ENCODE measurements at regions not wholly inside any gene's neighbourhood (a gene's known extent, or its start where the extent isn't known, plus 50 kb on each side); places are given as distances from the start of the nearest gene placed in this dataset.

GRCh38 chr7:25664593-25664992 is 436.3 kb upstream of the NPVF start:
- FAIRE-seq = no peak
- intact Hi-C loops (cut with DNase I) = no loop called here

GRCh38 chr7:25665374-25665773 is 437.1 kb upstream of the NPVF start:
- ATAC-seq (no peak), FAIRE-seq (no peak), DNase-seq (no peak)
- intact Hi-C loops (cut with DNase I) = no loop called here
- no peaks in the 10 kb centered on the region for H3K36me3 ChIP-seq
- H3K9me3 ChIP-seq = no peaks in the 10 kb centered on the region
- H3K4me3 ChIP-seq = no peak overlapping the region
- H3K27ac ChIP-seq = no peak overlapping the region
- TF ChIP-seq CTCF (IDR thresholded peaks at IDR 0.05) = no peak
- no peaks in the 10 kb centered on the region for H3K27me3 ChIP-seq
- WGBS, 2 donors = 84 to 85% methylated on average over 4 of the region's 4 CpGs
- H3K4me1 ChIP-seq = peaks cover 0 to 7% (median 5%) of the 10 kb centered on the region in 3 donors

More at GRCh38 chr7:25664593-25664992, 436.3 kb upstream of the NPVF start:
- peaks cover 0 to 7% (median 5%) of the 10 kb centered on the region in 3 donors for H3K4me1 ChIP-seq
- H3K4me3 ChIP-seq = no peak overlapping the region
- TF ChIP-seq CTCF (IDR thresholded peaks at IDR 0.05) = no peak
- WGBS, 2 donors = 61 to 65% methylated on average over 2 of the region's 2 CpGs
- no peaks in the 10 kb centered on the region for H3K27me3 ChIP-seq
- H3K9me3 ChIP-seq = no peaks in the 10 kb centered on the region
- ATAC-seq (no peak), DNase-seq (no peak)
- no peak overlapping the region for H3K27ac ChIP-seq
- H3K36me3 ChIP-seq = no peaks in the 10 kb centered on the region

- no peak for FAIRE-seq
- H3K27ac ChIP-seq = no peak overlapping the region
- H3K4me3 ChIP-seq = no peak overlapping the region
- TF ChIP-seq CTCF (IDR thresholded peaks at IDR 0.05) = no peak
- intact Hi-C loops (cut with DNase I) = no loop called here
- 72 to 88% methylated on average over 3 of the region's 3 CpGs for WGBS, 2 donors
- no peaks in the 10 kb centered on the region for H3K27me3 ChIP-seq
- H3K4me1 ChIP-seq = peaks cover 0 to 9% (median 7%) of the 10 kb centered on the region in 3 donors
- no peak for ATAC-seq
- no peaks in the 10 kb centered on the region for H3K9me3 ChIP-seq
- no peaks in the 10 kb centered on the region for H3K36me3 ChIP-seq
- DNase-seq = no peak
These were observed 437.8 kb upstream of the NPVF start for GRCh38 chr7:25665903-25666670.

- no peaks in the 10 kb centered on the region for H3K9me3 ChIP-seq
These were observed 438.4 kb upstream of the NPVF start for GRCh38 chr7:25666671-25667060.

More at GRCh38 chr7:25666671-25667060, 438.4 kb upstream of the NPVF start:
- no peak for FAIRE-seq
- no peak for DNase-seq
- Histone ChIP-seq H3K27me3 (no peaks in the 10 kb centered on the region), H3K4me1 (peaks cover 0 to 9% (median 7%) of the 10 kb centered on the region in 3 donors), H3K36me3 (no peaks in the 10 kb centered on the region), H3K4me3 (no peak overlapping the region), H3K27ac (no peak overlapping the region)
- WGBS, 2 donors = 85 to 88% methylated on average over 2 of the region's 2 CpGs
- ATAC-seq = no peak
- TF ChIP-seq CTCF (IDR thresholded peaks at IDR 0.05) = no peak
- intact Hi-C loops (cut with DNase I) = no loop called here
